HG03139 (cell line): ENCODE measurements at regions not wholly inside any gene's neighbourhood (a gene's known extent, or its start where the extent isn't known, plus 50 kb on each side); places are given as distances from the start of the nearest gene placed in this dataset.
"Not testable (repeated sequence)": the region's sequence is repeated elsewhere in the genome, so short reads cannot be mapped to it uniquely, and the experiment has no call there.

Experiments
- ATAC-seq: cut with Tn5 transposase; IDR thresholded peaks from one replicate; pipeline ENCODE4 v1.9.1; 2021; ENCODE audit not compliant: unreplicated experiment

DNA sequence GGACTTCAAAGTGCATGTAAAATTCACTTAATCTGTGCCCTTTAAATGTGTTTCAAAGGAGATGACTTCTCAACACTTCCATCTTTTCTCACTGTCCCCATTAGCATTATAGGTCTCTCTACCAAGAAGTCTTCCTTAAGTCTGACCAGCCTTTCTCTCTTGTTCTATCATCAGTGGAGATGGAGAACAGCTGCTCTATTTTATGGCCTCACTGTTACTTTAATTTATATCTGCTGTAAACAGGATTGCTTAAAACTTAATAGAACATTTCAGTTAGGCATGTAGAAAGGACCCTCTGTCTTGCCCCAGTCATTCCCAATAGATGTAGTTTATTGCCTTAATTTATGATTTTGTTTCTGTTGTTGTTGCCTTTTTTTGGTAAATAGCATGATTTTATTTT is 86.0 kb upstream of the CDC42EP3 start:
- not testable (repeated sequence) for ATAC-seq

DNA sequence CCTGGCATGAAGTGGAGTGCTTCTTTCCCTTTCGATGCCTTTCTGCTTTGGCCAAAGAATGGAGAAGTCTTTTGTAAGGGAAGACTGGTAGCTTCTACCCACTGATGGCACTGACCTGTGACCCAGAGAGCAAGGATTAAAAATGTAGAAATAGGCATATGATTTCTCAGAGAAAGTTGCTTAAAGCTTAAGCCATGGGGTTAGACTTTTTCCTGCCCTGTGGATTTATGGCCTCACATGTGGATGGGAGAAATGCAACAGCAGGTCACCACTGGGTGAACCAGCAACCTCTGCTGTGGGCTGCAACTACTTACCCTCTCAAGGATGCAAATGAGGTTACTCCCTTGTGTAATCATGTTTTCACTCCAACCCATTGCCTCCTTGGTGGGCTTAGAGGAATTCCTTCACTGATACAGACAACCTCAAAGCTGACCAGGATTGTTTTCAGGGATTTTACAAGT is 86.7 kb upstream of the CDC42EP3 start:
- not testable (repeated sequence) for ATAC-seq

DNA sequence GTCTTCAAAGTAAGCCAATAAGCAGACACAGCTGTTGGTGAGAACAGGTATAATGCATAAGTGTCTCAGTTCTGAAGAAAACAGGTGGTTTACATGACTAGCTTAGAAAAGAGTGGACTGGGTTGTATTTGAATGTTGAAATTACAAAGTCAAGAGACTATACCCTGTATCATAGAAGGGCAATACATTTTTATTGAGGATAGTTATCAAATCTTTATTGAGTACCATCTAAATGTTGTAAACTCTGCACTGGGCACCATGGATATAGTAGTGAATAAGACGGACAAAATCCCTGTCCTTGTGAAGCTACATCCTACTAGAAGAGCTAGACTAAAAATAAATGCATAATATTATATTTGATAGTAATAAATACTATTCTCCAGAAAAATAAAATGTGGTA is 88.5 kb upstream of the CDC42EP3 start:
- ATAC-seq = not testable (repeated sequence)

DNA sequence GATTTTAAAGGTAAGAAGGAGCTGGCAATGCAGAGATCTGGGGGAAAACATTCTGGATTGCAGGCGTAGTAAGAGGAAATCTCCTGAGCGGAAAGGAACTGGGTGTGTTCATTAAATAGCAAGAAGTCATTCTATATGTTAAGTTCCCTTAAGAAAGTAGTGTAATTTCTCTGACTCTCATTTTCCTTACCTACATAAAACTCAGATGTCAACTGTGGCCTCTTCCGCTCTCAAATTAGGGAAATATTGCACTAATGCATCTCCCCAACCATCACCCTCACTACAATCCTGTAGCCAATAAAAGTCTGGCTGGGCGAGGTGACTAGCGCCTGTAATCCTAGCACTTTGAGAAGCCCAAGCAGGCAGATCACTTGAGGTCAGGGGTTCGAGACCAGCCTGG is 89.0 kb upstream of the CDC42EP3 start:
- no peak for ATAC-seq

DNA sequence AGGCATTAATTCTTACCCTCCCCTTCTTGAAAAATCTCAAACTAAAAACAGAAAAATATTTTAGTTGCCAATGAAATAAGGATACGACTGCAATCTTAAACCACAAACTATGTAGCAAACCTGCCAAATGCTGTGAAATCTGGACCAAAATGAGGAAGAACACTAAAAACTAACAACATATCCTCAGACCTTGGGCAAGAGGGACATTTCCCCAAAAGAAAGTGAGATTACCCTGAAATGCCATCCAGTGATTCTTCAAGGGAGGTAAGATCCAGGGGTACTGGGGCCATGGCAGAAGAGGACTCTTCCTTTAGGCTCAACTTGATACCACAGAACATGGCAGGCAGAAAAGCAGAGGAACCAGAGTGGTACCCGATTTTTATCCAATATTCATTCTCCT is 90.8 kb upstream of the CDC42EP3 start:
- not testable (repeated sequence) for ATAC-seq

DNA sequence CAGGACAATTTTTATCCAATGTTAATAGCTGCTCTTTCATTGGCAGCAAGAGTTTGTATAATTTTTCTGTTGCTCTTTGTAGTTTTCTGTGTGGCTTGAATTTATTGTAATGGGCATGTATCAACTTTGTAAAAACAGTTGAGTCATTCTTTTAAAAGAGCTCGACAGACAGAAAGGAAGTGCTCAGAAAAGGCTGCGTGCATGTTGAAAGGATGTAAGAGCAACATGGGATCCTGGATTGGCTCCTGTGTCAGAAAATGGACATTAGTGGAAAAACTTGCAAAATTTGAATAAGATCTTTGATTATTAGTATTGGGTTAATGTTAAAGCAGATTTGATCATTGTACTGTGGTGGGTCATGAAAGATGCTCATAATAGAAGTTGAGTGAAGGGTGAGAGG is 93.3 kb upstream of the CDC42EP3 start:
- ATAC-seq = no peak

DNA sequence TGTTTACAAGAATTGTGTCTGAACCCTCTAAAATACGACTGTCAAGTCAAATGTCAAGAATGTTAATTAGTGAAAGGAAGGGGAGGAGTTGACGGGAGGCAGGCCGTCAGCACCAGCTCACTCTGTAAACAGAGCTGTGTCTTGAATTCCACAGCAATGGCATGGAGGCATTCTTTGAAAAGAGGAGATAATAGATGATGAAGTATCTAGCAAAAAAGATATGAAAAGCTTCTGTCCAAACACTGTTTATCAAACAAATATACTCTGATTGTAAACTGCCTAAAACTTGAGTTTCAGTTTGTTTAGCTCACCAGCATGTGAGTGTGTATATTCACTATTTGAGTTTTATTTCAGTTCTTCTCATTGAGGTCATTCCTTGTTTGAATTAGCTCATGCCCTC is 94.7 kb upstream of the CDC42EP3 start:
- no peak for ATAC-seq

DNA sequence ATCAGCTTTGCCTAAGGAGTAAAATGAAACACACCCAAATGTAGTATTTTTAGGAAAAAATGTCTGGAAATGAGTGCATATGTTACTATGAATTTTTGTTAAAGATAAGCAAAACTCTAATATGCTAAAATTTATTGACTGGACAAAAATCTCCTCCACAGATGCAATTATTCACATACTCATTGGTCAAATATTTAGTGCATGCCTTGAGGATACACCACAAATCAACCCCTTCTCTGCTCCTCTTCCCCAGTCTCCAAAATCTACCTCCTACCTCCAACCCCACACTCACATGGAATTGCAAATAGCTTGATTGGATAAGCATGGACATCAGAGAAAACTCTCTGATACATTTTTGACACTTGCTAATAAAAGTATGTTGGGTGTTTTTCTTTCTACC is 95.6 kb upstream of the CDC42EP3 start:
- ATAC-seq = no peak

DNA sequence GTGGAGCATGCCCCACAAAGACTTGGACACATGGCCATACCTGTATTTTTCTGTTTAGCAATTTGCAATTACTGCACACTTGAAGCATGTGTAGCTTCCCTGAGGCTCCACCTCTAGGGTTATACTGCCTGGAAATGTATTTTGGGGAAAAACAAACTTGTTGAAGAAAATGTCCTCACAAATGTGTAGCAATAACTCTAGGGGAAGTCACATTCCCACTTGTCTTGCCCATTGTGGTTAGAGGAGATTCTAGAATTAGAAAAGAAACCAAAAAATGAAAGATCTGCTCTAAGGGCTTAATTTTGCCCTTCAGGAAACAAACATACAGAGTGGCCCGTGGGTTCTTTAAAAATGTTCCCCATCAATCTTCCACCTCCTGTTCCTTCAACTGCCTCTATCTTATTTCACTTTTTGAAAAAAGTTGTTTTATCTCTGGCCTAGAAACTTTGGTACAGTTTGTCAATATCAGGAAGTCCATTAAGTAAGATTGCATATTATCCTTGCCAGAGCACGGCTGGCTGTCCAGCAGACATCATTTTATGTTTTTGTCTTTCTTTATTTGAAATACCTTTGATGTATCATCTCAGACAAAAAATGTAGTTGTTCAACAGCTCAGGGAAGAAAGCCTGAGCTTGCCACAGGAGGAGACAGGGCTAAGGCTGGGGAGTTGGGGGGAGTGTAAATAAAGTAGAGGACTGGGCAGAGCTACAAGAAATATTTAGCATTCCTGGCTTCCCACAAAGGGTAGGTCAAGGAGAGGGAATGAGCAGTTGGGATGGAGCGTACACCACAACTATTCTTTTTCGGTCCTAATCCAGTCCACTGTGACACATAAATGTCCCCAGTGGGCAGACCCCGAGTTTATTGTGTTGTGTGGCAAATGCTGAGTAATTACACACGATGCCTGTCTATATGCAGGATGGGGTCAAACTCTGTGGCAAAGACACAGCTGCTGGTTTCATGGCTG is 96.8 kb upstream of the CDC42EP3 start:
- no peak for ATAC-seq

DNA sequence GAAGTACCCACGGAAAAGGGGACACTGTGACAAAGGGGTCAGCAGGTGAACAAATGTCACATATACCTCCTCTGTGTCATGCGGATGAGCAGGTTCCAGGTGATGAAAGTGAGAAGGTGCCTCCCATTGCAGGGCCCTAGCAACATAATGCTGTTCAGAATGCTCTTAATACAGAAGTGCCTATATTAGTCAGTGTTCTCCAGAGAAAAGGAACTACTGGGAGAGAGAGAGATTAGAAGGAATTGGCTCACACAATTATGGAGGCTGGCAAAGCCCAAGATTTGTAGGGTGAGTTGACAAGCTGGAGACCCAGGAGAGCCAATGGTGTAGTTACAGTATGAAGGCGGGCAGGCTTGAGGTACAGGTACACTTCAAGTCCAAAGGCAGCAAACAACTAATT is 98.1 kb upstream of the CDC42EP3 start:
- no peak for ATAC-seq

DNA sequence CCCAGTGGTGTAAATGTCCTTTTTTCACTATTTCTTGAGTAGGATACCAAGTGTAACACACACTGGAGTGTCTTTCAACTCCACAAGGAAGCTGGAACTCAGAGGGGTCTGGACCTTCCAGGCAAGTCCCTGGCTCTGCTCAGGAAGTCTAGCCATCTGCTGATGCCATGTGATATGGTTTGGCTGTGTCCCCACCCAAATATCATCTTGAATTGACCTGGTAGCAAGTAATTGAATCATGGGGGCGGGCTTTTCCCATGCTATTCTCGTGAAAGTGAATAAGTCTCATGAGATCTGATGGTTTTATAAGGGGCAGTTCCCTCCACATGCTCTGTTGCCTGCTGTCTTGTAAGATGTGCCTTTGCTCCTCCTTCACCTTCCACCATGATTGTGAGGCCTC is 99.4 kb upstream of the CDC42EP3 start:
- no peak for ATAC-seq

DNA sequence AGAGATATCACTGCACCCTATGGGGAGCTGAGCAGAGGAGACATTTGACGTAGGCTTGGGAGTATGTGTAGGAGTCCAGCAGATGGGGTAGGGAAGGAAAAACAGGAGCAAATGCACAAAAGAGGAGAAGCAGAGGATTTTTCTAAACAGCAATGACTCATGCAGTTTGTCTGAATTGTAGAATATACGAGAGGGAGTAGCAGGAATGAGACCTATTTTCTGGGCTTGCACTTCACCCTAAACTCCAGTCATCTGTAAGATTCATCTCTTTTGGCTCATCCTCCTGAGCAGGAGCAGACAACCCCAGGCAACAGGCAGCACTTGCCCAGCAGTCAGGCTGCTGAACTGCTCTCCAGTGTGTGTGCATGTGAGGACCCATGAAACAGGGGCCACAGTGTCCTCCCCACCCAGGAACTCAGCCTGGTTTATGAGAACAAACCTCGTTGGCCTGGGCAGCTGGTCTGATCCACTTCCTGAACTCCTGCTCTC is 100.2 kb upstream of the CDC42EP3 start:
- ATAC-seq = no peak

DNA sequence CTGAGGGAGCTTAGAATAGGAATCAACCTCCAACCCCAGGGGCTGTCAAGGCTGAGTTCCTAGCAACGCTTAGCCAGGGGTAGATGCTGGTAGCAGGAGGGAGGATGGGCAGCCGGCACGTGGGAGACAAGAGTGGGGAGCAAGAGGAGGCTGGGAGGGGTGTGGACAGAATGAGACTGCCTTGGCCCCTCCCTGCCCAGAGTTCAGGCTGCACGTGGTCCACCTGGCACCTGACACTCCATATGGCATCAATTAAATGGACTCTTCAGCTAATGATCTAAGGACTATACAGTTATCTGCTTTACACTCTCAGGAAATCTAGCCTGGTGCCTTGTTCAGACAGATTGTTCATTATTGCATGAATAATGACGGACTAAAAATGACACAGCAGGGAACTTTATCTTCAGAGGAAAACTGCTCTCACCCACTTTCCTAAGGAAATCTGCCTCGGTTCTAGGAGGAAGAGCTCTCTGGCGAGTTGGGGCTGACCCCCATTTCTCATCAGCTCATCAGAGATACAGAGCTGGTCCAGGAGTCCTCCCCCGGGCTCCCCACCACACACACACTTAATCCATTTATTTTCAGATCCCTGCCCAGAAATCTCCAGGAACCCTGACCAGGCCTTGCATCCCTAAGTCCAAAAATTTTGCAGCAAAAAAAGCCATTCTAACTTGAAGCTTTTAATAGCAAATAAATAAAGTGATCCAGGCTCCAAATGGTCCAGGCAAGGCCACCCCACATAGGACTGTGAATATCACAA is 102.1 kb upstream of the CDC42EP3 start:
- no peak for ATAC-seq

DNA sequence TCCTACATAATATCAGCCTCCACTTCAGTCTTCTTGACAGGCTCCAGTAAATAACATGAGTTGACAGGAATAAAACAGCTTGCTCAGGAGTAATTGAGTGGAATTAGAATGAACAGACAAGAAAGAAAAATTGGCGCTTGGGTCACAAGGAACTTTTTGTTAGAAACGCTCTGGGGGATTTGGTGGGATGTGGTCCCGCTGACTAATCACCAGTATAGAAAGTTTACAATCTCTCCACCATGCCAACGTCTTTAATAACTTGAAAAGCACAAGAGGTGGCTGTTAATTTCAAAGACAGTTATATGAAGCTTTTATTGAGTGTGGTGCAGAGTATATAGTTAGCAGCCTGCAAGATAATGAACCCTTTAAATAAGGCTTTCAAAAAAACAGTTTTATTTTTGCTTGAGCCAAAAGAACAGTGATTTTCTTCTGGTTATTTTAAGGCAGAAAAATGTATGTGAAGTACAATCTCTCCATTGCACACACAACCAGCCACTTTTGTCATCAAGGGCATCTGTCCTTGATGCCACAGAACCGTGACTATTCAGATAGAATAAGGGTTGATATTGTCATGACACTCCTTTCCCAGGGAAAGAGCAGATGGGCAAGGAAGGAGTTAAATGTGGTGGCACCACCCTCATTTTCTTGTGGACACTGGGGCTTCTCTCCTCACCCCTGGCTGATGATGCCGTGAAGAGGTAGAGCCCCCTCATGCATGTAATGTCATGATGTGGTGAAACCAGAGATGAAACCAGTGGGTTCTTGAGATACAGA is 102.9 kb upstream of the CDC42EP3 start:
- not testable (repeated sequence) for ATAC-seq

DNA sequence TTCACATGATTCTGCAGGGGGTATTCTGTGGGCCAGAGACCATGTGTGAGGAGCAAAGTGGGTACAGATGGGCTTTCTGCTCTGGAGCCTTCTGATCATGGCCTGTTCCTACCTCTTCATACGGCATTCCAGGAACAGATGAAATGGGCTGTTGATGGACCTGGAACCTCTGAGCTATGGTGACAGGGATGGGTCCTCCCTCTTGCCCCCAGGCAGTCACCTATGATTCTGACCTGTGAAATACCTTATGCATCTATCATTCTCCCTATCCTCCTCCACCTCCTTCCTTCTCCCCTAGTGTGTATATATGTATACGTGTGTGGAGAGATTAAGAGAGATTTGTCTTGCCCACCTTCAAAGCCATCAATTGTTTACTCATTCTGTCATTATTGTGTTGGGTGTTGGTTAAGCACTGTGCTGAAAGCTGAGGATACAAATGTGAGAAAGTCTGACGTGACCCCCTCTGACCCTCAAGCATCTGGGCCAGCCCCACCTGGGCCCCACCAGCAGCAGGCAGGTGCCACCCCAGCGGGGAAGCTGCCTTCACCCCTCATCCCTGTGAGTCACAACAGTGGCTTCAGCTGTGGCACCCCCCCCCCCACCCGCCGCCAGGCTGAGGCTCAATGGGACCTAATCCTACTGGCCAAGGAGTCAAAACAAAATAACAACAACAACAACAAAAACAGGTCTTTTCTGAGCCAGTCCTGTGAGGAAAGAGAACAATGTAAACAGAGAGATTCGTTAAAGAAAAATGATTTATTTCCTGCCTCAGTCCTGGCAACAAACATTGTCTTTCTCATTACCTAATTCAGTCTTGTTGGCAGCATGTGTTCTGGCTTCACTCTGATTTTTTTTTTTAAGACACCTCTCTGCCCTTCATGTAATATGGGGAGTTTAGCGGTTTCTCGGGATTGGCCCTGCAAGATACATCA is 103.8 kb upstream of the CDC42EP3 start:
- no peak for ATAC-seq

DNA sequence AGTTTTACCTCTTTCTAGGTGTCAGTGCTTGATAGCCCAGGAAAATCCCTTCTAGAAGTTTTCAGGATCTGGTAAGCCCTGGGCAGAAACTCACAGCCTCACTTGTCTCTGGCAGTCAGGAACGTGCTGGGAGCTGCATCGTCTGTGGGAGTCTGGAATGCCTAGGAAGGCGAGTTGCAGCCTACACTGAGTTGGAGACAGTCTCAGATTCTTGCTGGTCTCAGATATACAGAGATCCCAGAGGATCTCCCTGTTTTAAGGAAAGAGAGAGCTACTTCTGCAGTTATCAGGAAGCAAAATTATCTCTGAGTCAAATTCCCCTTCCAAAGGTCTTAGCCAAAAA is 104.4 kb upstream of the CDC42EP3 start:
- ATAC-seq = no peak

DNA sequence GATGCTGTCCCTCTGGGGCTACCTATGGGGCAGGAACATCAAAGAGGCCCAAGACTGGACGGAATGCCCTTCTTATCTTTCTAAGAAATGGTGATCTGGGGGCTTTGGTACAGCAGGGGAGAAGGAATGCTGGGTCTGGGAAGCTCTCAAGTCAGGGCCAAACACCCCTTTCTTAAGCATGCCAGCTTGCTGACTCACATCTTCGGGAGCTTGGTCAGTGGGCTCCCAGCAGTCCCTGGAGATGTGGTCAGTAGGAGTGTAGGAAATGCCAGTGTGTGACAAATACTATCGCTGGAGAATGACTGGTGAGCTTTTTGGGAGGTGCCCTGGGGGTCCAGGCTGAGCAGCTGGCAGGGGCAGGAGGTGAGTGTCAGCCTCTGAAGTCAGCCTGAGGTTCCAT is 105.0 kb upstream of the CDC42EP3 start:
- no peak for ATAC-seq

DNA sequence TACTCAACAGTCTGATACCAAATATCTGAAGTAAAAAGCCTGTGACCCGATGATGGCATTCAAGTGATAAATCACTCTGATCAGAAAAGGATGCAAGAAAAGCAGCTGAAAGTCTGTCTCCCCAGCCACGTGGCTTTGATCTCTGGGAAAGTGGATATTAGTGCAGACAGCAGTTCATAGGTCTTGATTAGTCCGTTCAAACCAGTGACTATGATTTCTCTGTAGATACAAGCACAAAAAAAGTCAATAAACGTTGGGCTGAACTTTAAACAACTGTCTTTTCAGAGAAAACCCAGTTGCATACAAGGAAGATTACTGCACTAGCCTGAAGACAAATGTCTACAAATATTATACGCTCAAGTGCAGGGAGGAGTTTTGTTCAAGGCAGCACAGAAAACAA is 107.7 kb upstream of the CDC42EP3 start:
- no peak for ATAC-seq

DNA sequence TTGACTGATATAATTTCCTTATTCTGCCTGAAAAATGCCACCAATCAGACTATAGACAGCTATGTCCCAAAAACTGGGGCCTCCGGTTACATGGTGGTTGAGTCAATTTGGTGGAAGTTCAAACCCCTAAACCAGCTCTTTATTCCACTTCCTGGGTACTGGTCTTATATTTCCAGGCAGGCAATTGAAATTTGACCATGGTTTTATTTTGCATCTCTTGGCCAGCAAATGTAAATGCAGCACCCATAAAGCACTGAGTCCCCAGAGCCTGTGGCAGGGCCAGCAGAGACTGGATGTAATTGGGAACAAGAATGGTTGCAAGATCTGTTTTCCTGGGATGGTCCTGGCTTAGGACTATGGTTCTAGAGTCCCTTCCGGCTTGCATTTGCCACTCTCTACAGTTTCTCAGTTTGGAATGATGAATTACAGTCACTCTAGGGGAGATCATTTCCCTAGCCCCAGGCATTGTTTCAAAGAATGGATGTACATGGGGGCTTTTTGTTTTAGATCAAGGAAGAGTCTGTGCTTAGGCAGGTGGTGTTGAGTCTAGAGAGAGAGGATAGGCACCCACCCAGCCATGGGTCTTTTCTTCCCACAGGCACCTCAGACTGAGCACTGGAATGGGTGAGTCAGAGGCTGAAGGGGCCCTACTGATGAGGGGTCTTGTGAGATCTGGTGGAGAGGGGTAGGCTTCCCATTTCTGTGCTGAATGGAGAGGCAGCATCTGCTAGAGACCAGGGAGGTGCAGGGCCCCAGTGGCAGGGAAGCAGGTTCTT is 108.4 kb upstream of the CDC42EP3 start:
- no peak for ATAC-seq

DNA sequence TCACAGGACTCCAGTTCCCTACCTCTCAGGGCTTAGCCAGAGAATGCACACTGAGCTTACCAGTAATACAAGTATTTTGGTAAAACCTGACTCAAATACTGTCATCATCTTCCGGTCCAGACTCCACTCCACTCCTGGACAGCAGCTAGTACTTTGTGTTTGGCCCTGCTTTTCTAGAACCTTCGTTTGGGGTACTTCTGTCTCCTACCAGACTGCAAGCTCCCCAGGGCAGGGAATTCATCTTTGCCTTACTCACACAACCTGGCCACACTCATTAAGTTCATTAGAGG is 108.9 kb upstream of the CDC42EP3 start:
- ATAC-seq = no peak
